ENCODE measurements at regions not wholly inside any gene's neighbourhood (a gene's known extent, or its start where the extent isn't known, plus 50 kb on each side); places are given as distances from the start of the nearest gene placed in this dataset.

DNA sequence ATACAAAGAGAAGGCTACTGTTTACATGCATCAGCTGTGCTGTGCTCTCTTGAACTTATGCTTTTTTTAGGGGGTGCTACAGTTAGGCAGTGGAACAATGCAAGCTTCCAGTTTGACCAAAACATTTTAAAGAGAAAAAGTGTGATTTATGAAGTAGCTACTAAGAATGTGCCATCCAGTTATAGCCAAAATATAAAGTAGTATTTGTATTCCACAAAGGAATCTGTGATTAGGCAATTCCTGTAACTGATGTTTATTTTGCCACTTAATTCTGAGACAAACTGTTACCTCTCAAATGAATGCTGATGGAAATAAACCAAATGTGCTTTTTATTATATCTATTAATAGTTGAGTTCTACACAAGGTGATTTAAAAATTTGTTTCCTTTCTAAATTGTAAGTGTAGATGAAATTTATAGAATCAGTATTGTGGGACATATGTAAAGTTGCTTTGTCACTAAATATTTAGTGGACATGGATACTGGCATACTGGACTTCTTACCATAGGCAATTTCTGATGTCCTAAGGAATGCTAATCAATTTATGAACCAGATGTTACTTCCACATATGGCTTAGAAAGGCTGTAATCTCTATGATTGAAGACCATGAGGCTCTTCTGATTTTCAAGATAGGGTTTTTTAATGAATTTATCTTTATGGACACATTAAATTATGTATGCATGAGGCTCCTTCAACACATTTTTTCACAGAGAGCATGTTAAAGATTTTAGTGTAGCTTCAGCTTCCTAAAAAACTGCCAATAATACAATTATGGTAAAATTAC, 410.2 kb downstream of the PRR16 start:
- DNase-seq, result no peak
- no peaks in the 10 kb centered on the region for H3K27me3 ChIP-seq (ENCODE audit: control insufficient read depth in 3 of 3, insufficient read depth in 3 of 3, low read length in 3 of 3)
- H3K4me3 ChIP-seq (ENCODE audit: low read depth in 1 of 3, low read length in 3 of 3), result no peak overlapping the region
- H3K9me3 ChIP-seq (ENCODE audit: control insufficient read depth in 2 of 2, insufficient read depth in 1 of 2, low read depth in 1 of 2, low read length in 1 of 2), result no peaks in the 10 kb centered on the region
- no peaks in the 10 kb centered on the region for H3K4me1 ChIP-seq (ENCODE audit: control insufficient read depth in 3 of 3, insufficient read depth in 2 of 3, low read depth in 1 of 3, low read length in 2 of 3)
- no peaks in the 10 kb centered on the region for H3K36me3 ChIP-seq (ENCODE audit: control insufficient read depth in 3 of 3, insufficient read depth in 2 of 3, low read depth in 1 of 3, low read length in 3 of 3)
- no peak overlapping the region for H3K27ac ChIP-seq (ENCODE audit: low read depth in 1 of 3, low read length in 2 of 3)
- FAIRE-seq, result no peak

DNA sequence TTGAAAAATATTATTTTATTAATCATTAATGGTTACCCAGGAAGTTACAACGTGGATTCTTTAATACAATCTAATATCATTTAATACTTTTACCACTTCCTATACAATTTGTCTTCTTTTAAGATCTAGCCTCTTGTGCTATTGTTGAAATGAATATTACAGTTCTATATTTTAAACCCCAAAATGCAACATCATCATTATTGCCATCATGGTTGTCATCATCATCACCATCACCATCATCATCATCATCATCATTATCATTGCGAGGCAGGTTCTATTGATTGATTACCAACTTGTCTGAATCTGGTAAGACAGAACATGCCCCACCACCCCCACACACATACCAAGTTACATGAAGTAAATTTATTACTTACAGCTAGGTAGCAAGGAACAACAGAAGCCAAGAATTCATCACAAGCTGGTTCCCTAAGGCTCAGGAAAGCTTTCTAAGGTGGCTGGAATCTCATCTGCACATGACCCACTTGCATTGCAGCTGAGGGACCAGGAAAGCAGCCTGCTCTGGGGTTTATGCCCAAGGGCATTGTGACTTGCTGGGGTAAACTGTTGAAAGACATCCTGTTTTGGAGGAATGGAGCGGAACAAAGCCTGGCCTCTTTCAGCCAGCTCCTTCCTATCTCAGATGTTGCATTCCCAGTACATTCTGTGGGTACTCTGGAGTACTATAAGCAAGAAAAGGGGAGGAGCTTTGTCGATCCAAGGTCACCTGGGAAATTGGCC, 418.1 kb downstream of the PRR16 start:
- FAIRE-seq (no peak), DNase-seq (no peak)
- Histone ChIP-seq H3K9me3 (ENCODE audit: control insufficient read depth in 2 of 2, insufficient read depth in 1 of 2, low read depth in 1 of 2, low read length in 1 of 2) (no peaks in the 10 kb centered on the region), H3K27me3 (ENCODE audit: control insufficient read depth in 3 of 3, insufficient read depth in 3 of 3, low read length in 3 of 3) (peaks cover 0 to 2% (median 0%) of the 10 kb centered on the region in 3 donors), H3K4me3 (ENCODE audit: low read depth in 1 of 3, low read length in 3 of 3) (no peak overlapping the region), H3K4me1 (ENCODE audit: control insufficient read depth in 3 of 3, insufficient read depth in 2 of 3, low read depth in 1 of 3, low read length in 2 of 3) (no peaks in the 10 kb centered on the region), H3K36me3 (ENCODE audit: control insufficient read depth in 3 of 3, insufficient read depth in 2 of 3, low read depth in 1 of 3, low read length in 3 of 3) (no peaks in the 10 kb centered on the region), H3K27ac (ENCODE audit: low read depth in 1 of 3, low read length in 2 of 3) (no peak overlapping the region)
- 68 to 71% (median 71%) methylated on average over 4 of the region's 4 CpGs for WGBS, 3 donors

DNA sequence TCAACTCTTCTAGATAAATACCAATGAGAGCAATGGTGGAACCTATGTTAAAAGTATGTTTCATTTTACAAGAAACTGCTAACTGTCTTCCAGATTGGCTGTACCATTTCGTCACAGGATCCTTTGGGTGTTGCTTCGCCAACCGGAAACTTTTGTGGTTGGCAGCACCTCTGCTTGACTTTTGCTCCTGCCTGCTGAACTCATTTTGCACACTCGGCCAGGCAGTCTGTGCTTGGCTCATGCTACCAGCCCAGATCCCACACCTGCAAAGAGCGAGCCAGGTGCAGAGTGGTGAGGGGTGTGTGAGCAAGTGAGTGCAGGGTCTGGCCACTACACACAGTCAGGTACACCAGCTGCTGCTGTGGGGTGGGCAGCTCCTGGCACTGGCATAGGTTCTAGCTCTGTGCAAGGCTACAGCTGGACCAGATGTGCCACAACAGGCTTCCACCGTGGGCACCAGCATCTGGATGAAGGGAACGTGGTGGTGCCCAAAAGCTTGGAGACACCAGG, 422.3 kb downstream of the PRR16 start:
- no peak overlapping the region for H3K4me3 ChIP-seq (ENCODE audit: low read depth in 1 of 3, low read length in 3 of 3)
- DNase-seq (no peak), FAIRE-seq (no peak)
- no peaks in the 10 kb centered on the region for H3K4me1 ChIP-seq (ENCODE audit: control insufficient read depth in 3 of 3, insufficient read depth in 2 of 3, low read depth in 1 of 3, low read length in 2 of 3)
- peaks cover 0 to 2% (median 0%) of the 10 kb centered on the region in 3 donors for H3K27me3 ChIP-seq (ENCODE audit: control insufficient read depth in 3 of 3, insufficient read depth in 3 of 3, low read length in 3 of 3)
- WGBS, 3 donors, result 78 to 88% (median 84%) methylated on average over 7 of the region's 7 CpGs
- H3K9me3 ChIP-seq (ENCODE audit: control insufficient read depth in 2 of 2, insufficient read depth in 1 of 2, low read depth in 1 of 2, low read length in 1 of 2), result no peaks in the 10 kb centered on the region
- no peak overlapping the region for H3K27ac ChIP-seq (ENCODE audit: low read depth in 1 of 3, low read length in 2 of 3)
- H3K36me3 ChIP-seq (ENCODE audit: control insufficient read depth in 3 of 3, insufficient read depth in 2 of 3, low read depth in 1 of 3, low read length in 3 of 3), result no peaks in the 10 kb centered on the region

DNA sequence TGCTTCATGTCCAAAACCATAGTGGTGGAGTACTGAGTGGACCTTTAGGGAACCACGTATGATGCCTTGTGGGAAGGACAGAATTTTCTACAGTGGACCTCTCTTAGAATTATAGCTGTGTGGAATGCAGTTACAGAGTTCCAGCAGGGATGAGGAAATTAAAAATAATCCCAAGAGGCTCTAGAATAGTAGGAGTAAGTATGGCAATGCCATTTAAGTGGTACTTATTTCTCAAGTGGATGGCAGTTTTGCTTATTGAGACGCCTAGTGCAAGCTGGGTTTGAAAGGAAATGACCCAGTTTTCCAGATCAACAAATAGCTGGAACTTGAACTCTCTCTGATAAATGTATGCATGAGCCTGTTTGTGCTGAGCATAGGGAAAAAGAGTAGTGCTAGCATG, 431.6 kb downstream of the PRR16 start:
- Histone ChIP-seq H3K4me3 (ENCODE audit: low read depth in 1 of 3, low read length in 3 of 3) (no peak overlapping the region), H3K27me3 (ENCODE audit: control insufficient read depth in 3 of 3, insufficient read depth in 3 of 3, low read length in 3 of 3) (no peaks in the 10 kb centered on the region), H3K4me1 (ENCODE audit: control insufficient read depth in 3 of 3, insufficient read depth in 2 of 3, low read depth in 1 of 3, low read length in 2 of 3) (no peaks in the 10 kb centered on the region), H3K27ac (ENCODE audit: low read depth in 1 of 3, low read length in 2 of 3) (no peak overlapping the region), H3K9me3 (ENCODE audit: control insufficient read depth in 2 of 2, insufficient read depth in 1 of 2, low read depth in 1 of 2, low read length in 1 of 2) (no peaks in the 10 kb centered on the region), H3K36me3 (ENCODE audit: control insufficient read depth in 3 of 3, insufficient read depth in 2 of 3, low read depth in 1 of 3, low read length in 3 of 3) (no peaks in the 10 kb centered on the region)
- no peak for DNase-seq
- FAIRE-seq, result no peak
- WGBS, 3 donors, result 58 to 76% (median 74%) methylated on average over 2 of the region's 2 CpGs

DNA sequence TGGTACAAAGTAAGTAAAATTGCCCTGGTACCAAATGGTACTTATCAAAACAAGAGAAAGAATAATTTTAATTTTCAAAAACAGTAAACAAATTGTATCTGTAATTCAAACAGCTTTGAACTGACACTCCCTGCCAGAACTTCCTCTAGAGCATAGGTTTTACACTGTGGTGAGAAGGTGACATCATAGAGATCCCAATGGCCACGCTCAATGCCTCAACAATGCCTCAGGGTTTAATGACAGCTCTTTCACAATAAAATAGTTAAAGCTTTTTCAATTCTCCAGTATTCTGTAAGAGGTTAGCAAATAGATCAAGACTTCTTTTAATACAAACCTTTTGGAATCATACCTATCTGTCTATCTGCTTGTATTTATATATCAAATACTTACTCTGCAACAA, 437.1 kb downstream of the PRR16 start:
- Histone ChIP-seq H3K4me3 (ENCODE audit: low read depth in 1 of 3, low read length in 3 of 3) (no peak overlapping the region), H3K9me3 (ENCODE audit: control insufficient read depth in 2 of 2, insufficient read depth in 1 of 2, low read depth in 1 of 2, low read length in 1 of 2) (no peaks in the 10 kb centered on the region), H3K27me3 (ENCODE audit: control insufficient read depth in 3 of 3, insufficient read depth in 3 of 3, low read length in 3 of 3) (no peaks in the 10 kb centered on the region), H3K27ac (ENCODE audit: low read depth in 1 of 3, low read length in 2 of 3) (no peak overlapping the region), H3K36me3 (ENCODE audit: control insufficient read depth in 3 of 3, insufficient read depth in 2 of 3, low read depth in 1 of 3, low read length in 3 of 3) (no peaks in the 10 kb centered on the region), H3K4me1 (ENCODE audit: control insufficient read depth in 3 of 3, insufficient read depth in 2 of 3, low read depth in 1 of 3, low read length in 2 of 3) (no peaks in the 10 kb centered on the region)
- FAIRE-seq, result no peak
- 28 to 64% (median 53%) methylated on average over 1 of the region's 1 CpG for WGBS, 3 donors
- DNase-seq, result no peak

DNA sequence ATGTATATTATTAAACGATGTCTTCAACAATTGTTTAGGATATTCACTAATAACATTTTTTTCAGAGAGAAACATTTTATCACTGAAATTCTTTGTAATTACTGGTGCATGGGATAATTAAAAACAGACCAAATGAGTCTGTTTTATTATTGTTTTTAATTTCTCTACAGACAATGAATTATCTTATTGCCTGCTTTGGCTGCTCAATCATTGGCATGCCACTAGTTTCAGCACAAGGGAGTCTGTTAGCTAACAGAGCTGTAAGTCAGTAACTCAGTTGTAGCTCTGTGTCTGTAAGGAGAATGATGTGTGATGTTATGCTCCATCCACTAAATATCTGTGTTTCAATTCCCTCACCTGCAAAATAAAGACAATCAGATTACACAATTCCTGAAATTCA, 443.9 kb downstream of the PRR16 start:
- no peak for DNase-seq
- Histone ChIP-seq H3K9me3 (ENCODE audit: control insufficient read depth in 2 of 2, insufficient read depth in 1 of 2, low read depth in 1 of 2, low read length in 1 of 2) (no peaks in the 10 kb centered on the region), H3K4me3 (ENCODE audit: low read depth in 1 of 3, low read length in 3 of 3) (no peak overlapping the region), H3K27me3 (ENCODE audit: control insufficient read depth in 3 of 3, insufficient read depth in 3 of 3, low read length in 3 of 3) (no peaks in the 10 kb centered on the region), H3K4me1 (ENCODE audit: control insufficient read depth in 3 of 3, insufficient read depth in 2 of 3, low read depth in 1 of 3, low read length in 2 of 3) (no peaks in the 10 kb centered on the region), H3K36me3 (ENCODE audit: control insufficient read depth in 3 of 3, insufficient read depth in 2 of 3, low read depth in 1 of 3, low read length in 3 of 3) (no peaks in the 10 kb centered on the region), H3K27ac (ENCODE audit: low read depth in 1 of 3, low read length in 2 of 3) (no peak overlapping the region)
- 92 to 97% (median 96%) methylated on average over 1 of the region's 1 CpG for WGBS, 3 donors
- no peak for FAIRE-seq

DNA sequence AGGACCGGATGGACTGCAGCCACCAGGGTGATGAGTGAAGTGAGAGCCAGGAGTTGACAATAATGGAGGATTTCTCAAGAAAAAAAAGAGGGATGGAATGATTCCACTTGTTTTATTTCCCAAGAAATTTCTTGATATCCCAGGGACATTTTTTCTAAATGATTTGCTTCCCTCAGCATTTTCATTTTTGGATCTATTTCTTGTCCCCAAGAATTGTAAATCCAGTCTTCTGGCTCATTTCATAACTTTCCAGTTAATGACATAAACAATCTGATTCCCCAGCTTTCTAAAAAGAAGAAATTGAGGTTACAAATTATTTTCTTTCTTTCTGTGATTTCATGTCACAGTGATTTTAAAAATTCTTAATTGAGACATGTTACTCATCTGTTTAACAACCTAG, 446.5 kb downstream of the PRR16 start:
- no peak for FAIRE-seq
- Histone ChIP-seq H3K9me3 (ENCODE audit: control insufficient read depth in 2 of 2, insufficient read depth in 1 of 2, low read depth in 1 of 2, low read length in 1 of 2) (no peaks in the 10 kb centered on the region), H3K4me3 (ENCODE audit: low read depth in 1 of 3, low read length in 3 of 3) (no peak overlapping the region), H3K4me1 (ENCODE audit: control insufficient read depth in 3 of 3, insufficient read depth in 2 of 3, low read depth in 1 of 3, low read length in 2 of 3) (no peaks in the 10 kb centered on the region), H3K36me3 (ENCODE audit: control insufficient read depth in 3 of 3, insufficient read depth in 2 of 3, low read depth in 1 of 3, low read length in 3 of 3) (no peaks in the 10 kb centered on the region), H3K27me3 (ENCODE audit: control insufficient read depth in 3 of 3, insufficient read depth in 3 of 3, low read length in 3 of 3) (no peaks in the 10 kb centered on the region), H3K27ac (ENCODE audit: low read depth in 1 of 3, low read length in 2 of 3) (no peak overlapping the region)
- 41 to 45% (median 44%) methylated on average over 1 of the region's 1 CpG for WGBS, 3 donors
- DNase-seq, result no peak

DNA sequence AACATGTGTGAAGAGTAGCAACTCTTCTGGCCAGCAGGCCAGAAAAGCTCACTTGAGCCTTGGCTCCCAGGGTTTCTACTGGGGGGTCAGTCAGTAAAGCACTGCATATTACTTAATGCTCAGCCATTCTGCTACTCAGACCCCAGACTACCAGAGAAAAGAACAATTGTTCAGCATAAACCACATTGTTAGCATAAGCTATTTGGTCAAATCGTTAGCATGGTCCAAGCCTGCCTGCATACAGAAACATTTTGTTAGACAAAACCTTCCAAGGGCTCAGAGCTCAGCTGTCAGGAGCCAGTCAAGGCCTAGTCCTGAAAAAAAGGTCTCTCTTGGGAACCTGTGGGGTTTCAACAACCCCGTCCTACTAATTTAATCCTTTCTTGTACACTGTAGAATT, 449.3 kb downstream of the PRR16 start:
- no peak for FAIRE-seq

More for the DNA sequence above, 449.3 kb downstream of the PRR16 start:
- H3K27me3 ChIP-seq (ENCODE audit: control insufficient read depth in 3 of 3, insufficient read depth in 3 of 3, low read length in 3 of 3), result no peaks in the 10 kb centered on the region
- no peak for DNase-seq
- H3K27ac ChIP-seq (ENCODE audit: low read depth in 1 of 3, low read length in 2 of 3), result no peak overlapping the region
- H3K9me3 ChIP-seq (ENCODE audit: control insufficient read depth in 2 of 2, insufficient read depth in 1 of 2, low read depth in 1 of 2, low read length in 1 of 2), result no peaks in the 10 kb centered on the region
- 76 to 77% (median 76%) methylated on average over 2 of the region's 2 CpGs for WGBS, 3 donors
- H3K36me3 ChIP-seq (ENCODE audit: control insufficient read depth in 3 of 3, insufficient read depth in 2 of 3, low read depth in 1 of 3, low read length in 3 of 3), result no peaks in the 10 kb centered on the region
- H3K4me3 ChIP-seq (ENCODE audit: low read depth in 1 of 3, low read length in 3 of 3), result no peak overlapping the region
- H3K4me1 ChIP-seq (ENCODE audit: control insufficient read depth in 3 of 3, insufficient read depth in 2 of 3, low read depth in 1 of 3, low read length in 2 of 3), result no peaks in the 10 kb centered on the region
